ENCODE measurements at regions not wholly inside any gene's neighbourhood (a gene's known extent, or its start where the extent isn't known, plus 50 kb on each side); places are given as distances from the start of the nearest gene placed in this dataset.

- DNase-seq (no peak), ATAC-seq (ENCODE audit: insufficient read depth, low read depth) (no peak)
- Histone ChIP-seq H3K4me1 (ENCODE audit: insufficient read depth, low read length) (no peaks in the 10 kb centered on the region), H4K20me1 (ENCODE audit: insufficient read depth, low read length) (no peaks in the 10 kb centered on the region), H3K9me3 (ENCODE audit: insufficient read depth, low read length, severe bottlenecking) (peaks cover 16% of the 10 kb centered on the region), H3K9ac (ENCODE audit: low read depth, low read length) (no peak overlapping the region), H3K4me3 (ENCODE audit: low read depth in 1 of 2, low read length in 2 of 2) (no peak overlapping the region), H3K36me3 (ENCODE audit: insufficient read depth, low read length) (no peaks in the 10 kb centered on the region), H3K27ac (ENCODE audit: low read length) (no peak overlapping the region), H3K27me3 (ENCODE audit: insufficient read depth, low read length, poor library complexity) (no peaks in the 10 kb centered on the region), H3K4me2 (ENCODE audit: insufficient read depth, low read length) (no peak overlapping the region), H2AFZ (ENCODE audit: low read depth, low read length) (no peak overlapping the region), H3K79me2 (ENCODE audit: insufficient read depth, low read length) (no peaks in the 10 kb centered on the region)
- TF ChIP-seq CTCF (IDR thresholded peaks at IDR 0.05; ENCODE audit: borderline replicate concordance, extremely low read depth, low read length, poor library complexity, severe bottlenecking) = no peak
- TF ChIP-seq EZH2 (IDR thresholded peaks at IDR 0.05; ENCODE audit: borderline replicate concordance, low read depth, low read length, severe bottlenecking) = no peak
Measured at GRCh38 chr5:3512361-3513095, 83.1 kb upstream of the IRX1 start.

GRCh38 chr5:3511934-3512333 lies 83.7 kb upstream of the IRX1 start:
- peaks cover 16% of the 10 kb centered on the region for H3K9me3 ChIP-seq (ENCODE audit: insufficient read depth, low read length, severe bottlenecking)
- no peak for ATAC-seq (ENCODE audit: insufficient read depth, low read depth)
- TF ChIP-seq CTCF (IDR thresholded peaks at IDR 0.05; ENCODE audit: borderline replicate concordance, extremely low read depth, low read length, poor library complexity, severe bottlenecking) (no peak), EZH2 (IDR thresholded peaks at IDR 0.05; ENCODE audit: borderline replicate concordance, low read depth, low read length, severe bottlenecking) (no peak)
- H3K4me1 ChIP-seq (ENCODE audit: insufficient read depth, low read length) = no peaks in the 10 kb centered on the region
- no peak overlapping the region for H2AFZ ChIP-seq (ENCODE audit: low read depth, low read length)
- no peaks in the 10 kb centered on the region for H4K20me1 ChIP-seq (ENCODE audit: insufficient read depth, low read length)
- no peak for DNase-seq
- no peaks in the 10 kb centered on the region for H3K79me2 ChIP-seq (ENCODE audit: insufficient read depth, low read length)
- no peaks in the 10 kb centered on the region for H3K36me3 ChIP-seq (ENCODE audit: insufficient read depth, low read length)
- no peaks in the 10 kb centered on the region for H3K27me3 ChIP-seq (ENCODE audit: insufficient read depth, low read length, poor library complexity)
- no peak overlapping the region for H3K4me3 ChIP-seq (ENCODE audit: low read depth in 1 of 2, low read length in 2 of 2)
- no peak overlapping the region for H3K4me2 ChIP-seq (ENCODE audit: insufficient read depth, low read length)
- H3K9ac ChIP-seq (ENCODE audit: low read depth, low read length) = no peak overlapping the region
- no peak overlapping the region for H3K27ac ChIP-seq (ENCODE audit: low read length)

- H3K9me3 ChIP-seq (ENCODE audit: insufficient read depth, low read length, severe bottlenecking) = peaks cover 16% of the 10 kb centered on the region
- no peak overlapping the region for H3K27ac ChIP-seq (ENCODE audit: low read length)
- H3K4me2 ChIP-seq (ENCODE audit: insufficient read depth, low read length) = no peak overlapping the region
- ATAC-seq (ENCODE audit: insufficient read depth, low read depth) (no peak), DNase-seq (no peak)
- no peaks in the 10 kb centered on the region for H3K27me3 ChIP-seq (ENCODE audit: insufficient read depth, low read length, poor library complexity)
- H3K36me3 ChIP-seq (ENCODE audit: insufficient read depth, low read length) = no peaks in the 10 kb centered on the region
- no peak for TF ChIP-seq CTCF (IDR thresholded peaks at IDR 0.05; ENCODE audit: borderline replicate concordance, extremely low read depth, low read length, poor library complexity, severe bottlenecking)
- TF ChIP-seq EZH2 (IDR thresholded peaks at IDR 0.05; ENCODE audit: borderline replicate concordance, low read depth, low read length, severe bottlenecking) = no peak
- H3K9ac ChIP-seq (ENCODE audit: low read depth, low read length) = no peak overlapping the region
- H3K4me1 ChIP-seq (ENCODE audit: insufficient read depth, low read length) = no peaks in the 10 kb centered on the region
- H2AFZ ChIP-seq (ENCODE audit: low read depth, low read length) = no peak overlapping the region
- no peak overlapping the region for H3K4me3 ChIP-seq (ENCODE audit: low read depth in 1 of 2, low read length in 2 of 2)
- H3K79me2 ChIP-seq (ENCODE audit: insufficient read depth, low read length) = no peaks in the 10 kb centered on the region
- H4K20me1 ChIP-seq (ENCODE audit: insufficient read depth, low read length) = no peaks in the 10 kb centered on the region
Measured at GRCh38 chr5:3511519-3511918, 84.1 kb upstream of the IRX1 start.

Measured in DND-41 (cell line).